ENCODE measurements at regions not wholly inside any gene's neighbourhood (a gene's known extent, or its start where the extent isn't known, plus 50 kb on each side); places are given as distances from the start of the nearest gene placed in this dataset.

DNA sequence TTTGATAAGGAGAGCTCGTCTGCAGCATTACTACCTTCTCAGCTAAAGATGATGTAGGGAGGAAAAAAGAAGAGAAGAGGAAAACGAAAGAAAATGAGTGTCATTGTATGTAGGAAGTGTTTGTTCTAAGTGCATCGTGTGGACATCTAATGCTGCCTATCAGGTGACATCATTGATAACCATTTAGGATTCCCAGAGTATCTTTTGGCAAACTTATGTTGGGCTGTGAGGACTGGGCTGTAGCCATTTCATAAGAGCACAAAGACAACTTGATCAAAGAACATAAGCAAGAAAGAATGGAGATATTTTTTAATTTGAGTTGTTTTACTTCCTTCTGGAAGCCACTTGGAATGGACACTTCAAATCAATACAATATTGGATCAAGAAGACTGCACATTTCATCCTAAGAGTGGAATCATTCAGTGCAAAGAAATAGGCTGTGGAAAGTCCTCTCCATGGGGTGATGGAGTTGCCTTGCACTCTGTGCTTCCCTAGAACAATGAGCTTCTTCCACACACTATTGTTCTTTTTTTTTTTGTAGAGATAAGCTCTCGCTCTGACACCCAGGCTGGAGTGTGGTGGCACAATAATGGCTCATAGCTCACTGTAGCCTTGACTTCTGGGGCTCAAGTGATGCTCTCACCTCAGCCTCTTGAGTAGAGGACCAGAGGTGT lies 52.4 kb upstream of the UBL3 start:
- DNase-seq = no peak

- no peak for DNase-seq
Measured at GRCh38 chr13:29901710-29902631, 51.6 kb upstream of the UBL3 start.
